Left ventricle myocardium inferior (tissue), 1 donor: ENCODE measurements at regions not wholly inside any gene's neighbourhood (a gene's known extent, or its start where the extent isn't known, plus 50 kb on each side); places are given as distances from the start of the nearest gene placed in this dataset.

Experiments used
- DNase-seq: peaks from one replicate; pipeline ENCODE4 v3.0.0-alpha.2; 2020
- H3K27ac ChIP-seq: fragments of 200-600 bp; replicated peaks from 2 replicates; pipeline ENCODE4 v1.8.0; 2021
- H3K27me3 ChIP-seq: fragments of 200-600 bp; 2 replicates; pipeline ENCODE4 v1.8.0; 2021; ENCODE audit warnings: low read depth
- H3K36me3 ChIP-seq: fragments of 200-600 bp; 2 replicates; pipeline ENCODE4 v1.8.0; 2021
- H3K4me1 ChIP-seq: fragments of 200-600 bp; 2 replicates; pipeline ENCODE4 v1.8.0; 2021
- H3K4me3 ChIP-seq: fragments of 200-600 bp; 2 replicates; pipeline ENCODE4 v1.8.0; 2021; ENCODE audit warnings: mild to moderate bottlenecking, moderate library complexity
- H3K9me3 ChIP-seq: fragments of 200-600 bp; replicated peaks from 2 replicates; pipeline ENCODE4 v1.8.0; 2021
- intact Hi-C: fragments of 100-400 bp; cut with micrococcal nuclease; formaldehyde crosslinking; loops from one replicate; pipeline ENCODE4 v1.11.0; 2022
- TF ChIP-seq, protein P1 (sequence below): fragments of 200-600 bp; IDR thresholded peaks from 2 replicates; pipeline ENCODE4 v1.8.0; 2021; ENCODE audit warnings: antibody characterized with exemption, mild to moderate bottlenecking, borderline replicate concordance
- donor health status: DM: no; HTN: yes; CAD: no; lungs with severe emphysema.

DNA sequence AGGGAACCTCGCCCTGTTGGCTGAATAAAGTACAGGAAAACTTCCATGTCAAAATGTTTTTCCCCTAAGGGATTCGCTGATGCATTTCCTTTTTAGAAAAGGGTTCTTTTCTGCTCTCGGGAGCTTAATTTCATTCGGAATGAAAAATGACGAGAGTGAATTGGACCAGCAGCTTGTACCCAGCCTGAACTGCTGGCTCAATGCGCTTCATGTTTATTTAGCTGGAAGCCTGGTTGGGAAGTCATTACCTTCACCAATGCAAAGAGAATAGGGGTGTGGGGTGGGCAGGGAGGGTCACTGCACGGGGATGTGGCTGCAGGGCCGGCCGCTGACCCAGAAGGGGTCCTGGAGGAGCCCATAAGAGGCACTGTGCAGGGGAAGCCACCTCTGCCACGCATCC is 207.7 kb downstream of the ENGASE start:
- no peak for DNase-seq
- Histone ChIP-seq H3K4me1 (no peaks in the 10 kb centered on the region), H3K9me3 (no peaks in the 10 kb centered on the region), H3K4me3 (no peak overlapping the region), H3K36me3 (no peaks in the 10 kb centered on the region), H3K27me3 (peaks cover 93% of the 10 kb centered on the region), H3K27ac (no peak overlapping the region)
- TF ChIP-seq, protein P1, sequence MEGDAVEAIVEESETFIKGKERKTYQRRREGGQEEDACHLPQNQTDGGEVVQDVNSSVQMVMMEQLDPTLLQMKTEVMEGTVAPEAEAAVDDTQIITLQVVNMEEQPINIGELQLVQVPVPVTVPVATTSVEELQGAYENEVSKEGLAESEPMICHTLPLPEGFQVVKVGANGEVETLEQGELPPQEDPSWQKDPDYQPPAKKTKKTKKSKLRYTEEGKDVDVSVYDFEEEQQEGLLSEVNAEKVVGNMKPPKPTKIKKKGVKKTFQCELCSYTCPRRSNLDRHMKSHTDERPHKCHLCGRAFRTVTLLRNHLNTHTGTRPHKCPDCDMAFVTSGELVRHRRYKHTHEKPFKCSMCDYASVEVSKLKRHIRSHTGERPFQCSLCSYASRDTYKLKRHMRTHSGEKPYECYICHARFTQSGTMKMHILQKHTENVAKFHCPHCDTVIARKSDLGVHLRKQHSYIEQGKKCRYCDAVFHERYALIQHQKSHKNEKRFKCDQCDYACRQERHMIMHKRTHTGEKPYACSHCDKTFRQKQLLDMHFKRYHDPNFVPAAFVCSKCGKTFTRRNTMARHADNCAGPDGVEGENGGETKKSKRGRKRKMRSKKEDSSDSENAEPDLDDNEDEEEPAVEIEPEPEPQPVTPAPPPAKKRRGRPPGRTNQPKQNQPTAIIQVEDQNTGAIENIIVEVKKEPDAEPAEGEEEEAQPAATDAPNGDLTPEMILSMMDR: no peak
- intact Hi-C loops: no loop called here

DNA sequence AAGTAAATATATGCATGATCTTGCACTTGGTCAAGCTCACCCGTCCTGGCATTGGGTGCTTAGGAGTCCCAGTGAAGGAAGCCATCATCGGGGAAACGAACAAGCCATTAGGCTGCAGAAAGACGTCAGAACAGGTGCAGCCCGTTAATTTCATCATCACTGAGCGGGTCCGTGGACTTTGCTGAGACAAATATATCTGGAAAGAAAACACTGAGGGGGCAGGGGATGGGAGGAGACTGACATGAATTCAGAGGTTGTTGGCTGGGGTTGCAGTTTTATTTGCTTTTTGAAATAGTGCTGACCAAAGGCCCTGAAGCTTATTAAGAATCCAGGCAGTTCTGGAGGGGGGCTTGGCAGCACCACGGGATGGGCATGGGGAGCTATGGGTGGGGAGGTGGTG is 207.2 kb downstream of the ENGASE start:
- Histone ChIP-seq H3K9me3 (no peaks in the 10 kb centered on the region), H3K27ac (no peak overlapping the region), H3K27me3 (peaks cover 91% of the 10 kb centered on the region), H3K4me3 (no peak overlapping the region), H3K36me3 (no peaks in the 10 kb centered on the region), H3K4me1 (no peaks in the 10 kb centered on the region)
- intact Hi-C loops: no loop called here
- TF ChIP-seq, protein P1: no peak
- no peak for DNase-seq

DNA sequence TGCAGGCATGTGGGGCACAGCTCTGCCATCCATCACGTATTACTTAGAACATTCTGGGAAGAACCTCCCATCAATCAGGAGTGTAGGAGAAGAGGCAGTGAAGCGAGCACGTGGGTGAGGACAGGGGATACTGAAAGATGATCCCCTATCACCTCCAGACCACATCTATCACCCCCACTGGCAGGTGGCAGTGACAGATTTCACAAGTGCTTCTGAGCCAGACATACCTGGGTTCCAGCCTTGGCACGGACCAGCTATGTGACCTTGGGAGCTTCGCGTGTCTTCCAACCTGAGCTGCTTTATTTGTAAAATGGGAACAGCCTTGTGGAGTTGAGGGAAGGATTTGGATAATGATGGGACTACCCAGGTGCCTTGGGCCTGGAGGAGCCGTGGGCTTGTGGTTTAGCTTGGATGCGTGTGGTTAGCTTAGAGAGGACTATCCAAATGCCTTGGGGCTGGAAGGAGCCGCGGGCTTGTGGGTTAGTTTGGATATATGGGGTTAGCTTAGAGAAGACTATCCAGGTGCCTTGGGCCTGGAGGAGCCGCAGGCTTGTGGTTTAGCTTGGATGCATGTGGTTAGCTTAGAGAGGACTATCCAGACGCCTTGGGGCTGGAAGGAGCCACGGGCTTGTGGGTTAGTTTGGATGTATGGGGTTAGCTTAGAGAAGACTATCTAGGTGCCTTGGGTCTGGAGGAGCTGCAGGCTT is 206.4 kb downstream of the ENGASE start:
- no peaks in the 10 kb centered on the region for H3K36me3 ChIP-seq
- intact Hi-C loops: no loop called here

DNA sequence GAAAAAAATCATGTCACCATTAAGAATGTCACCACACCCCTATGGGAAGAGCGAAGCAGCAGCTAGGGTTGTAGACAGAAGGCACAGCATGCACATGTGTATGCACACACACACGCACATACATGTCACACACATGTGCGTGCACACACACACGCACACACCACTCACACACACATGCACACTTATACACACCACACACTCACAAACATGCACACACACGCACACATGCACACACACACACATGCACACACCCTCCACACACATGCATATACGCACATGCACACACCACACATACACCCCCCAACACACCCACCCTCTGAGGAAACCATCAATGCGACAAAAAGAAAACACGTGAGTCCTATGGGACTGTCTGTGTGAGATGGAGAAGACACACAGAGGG is 205.4 kb downstream of the ENGASE start:
- TF ChIP-seq, protein P1: no peak
- peaks cover 89% of the 10 kb centered on the region for H3K27me3 ChIP-seq
- no peak for DNase-seq
- no peak overlapping the region for H3K27ac ChIP-seq
- intact Hi-C loops: no loop called here
- H3K9me3 ChIP-seq: no peaks in the 10 kb centered on the region
- no peak overlapping the region for H3K4me3 ChIP-seq
- no peaks in the 10 kb centered on the region for H3K36me3 ChIP-seq
- no peaks in the 10 kb centered on the region for H3K4me1 ChIP-seq

More for the DNA sequence above, 206.4 kb downstream of the ENGASE start:
- no peaks in the 10 kb centered on the region for H3K4me1 ChIP-seq
- TF ChIP-seq, protein P1: no peak
- no peak overlapping the region for H3K27ac ChIP-seq
- H3K9me3 ChIP-seq: no peaks in the 10 kb centered on the region
- H3K27me3 ChIP-seq: peaks cover 91% of the 10 kb centered on the region
- H3K4me3 ChIP-seq: no peak overlapping the region
- DNase-seq: no peak

DNA sequence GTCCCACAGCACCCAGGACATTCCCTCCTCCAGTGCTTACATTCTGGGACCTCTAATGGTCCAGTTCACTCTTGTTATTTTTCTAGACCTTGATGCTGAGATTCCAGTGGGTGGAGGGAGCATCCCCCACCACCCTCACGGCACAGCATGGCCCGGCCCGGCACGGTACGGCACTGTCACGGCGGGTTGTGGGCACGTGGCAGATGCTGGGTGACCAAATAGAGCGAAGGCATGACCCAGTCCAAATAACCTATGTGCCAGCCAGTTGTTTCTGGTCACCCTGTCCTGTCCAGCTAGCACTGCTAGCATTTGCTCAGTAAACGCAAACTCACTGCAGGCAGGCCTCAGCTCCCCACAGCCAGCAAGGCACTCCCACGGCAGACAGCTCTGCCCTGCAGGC is 204.7 kb downstream of the ENGASE start:
- DNase-seq: no peak
- peaks cover 89% of the 10 kb centered on the region for H3K27me3 ChIP-seq
- H3K4me3 ChIP-seq: no peak overlapping the region
- TF ChIP-seq, protein P1: no peak
- H3K36me3 ChIP-seq: no peaks in the 10 kb centered on the region
- H3K4me1 ChIP-seq: no peaks in the 10 kb centered on the region
- H3K27ac ChIP-seq: no peak overlapping the region
- no peaks in the 10 kb centered on the region for H3K9me3 ChIP-seq
- intact Hi-C loops: no loop called here
